SK-N-MC (cell line): ENCODE measurements at regions not wholly inside any gene's neighbourhood (a gene's known extent, or its start where the extent isn't known, plus 50 kb on each side); places are given as distances from the start of the nearest gene placed in this dataset.

Source experiments
- EZH2 ChIP-seq: fragments of 200-600 bp; sonication (generic); IDR thresholded peaks from one replicate; pipeline ENCODE4 v1.6.1; 2017; ENCODE audit warnings: antibody characterized with exemption
- FOXP2 ChIP-seq: optimal IDR thresholded peaks from 2 replicates; pipeline ENCODE3; 2011; ENCODE audit warnings: mild to moderate bottlenecking, moderate library complexity; ENCODE audit not compliant: insufficient read depth; ENCODE audit errors: extremely low read length, control extremely low read depth
- POLR2AphosphoS5 ChIP-seq: IDR thresholded peaks from 2 replicates; pipeline ENCODE4 v1.6.1; 2012; ENCODE audit warnings: mild to moderate bottlenecking, low read depth, low read length, borderline replicate concordance

DNA sequence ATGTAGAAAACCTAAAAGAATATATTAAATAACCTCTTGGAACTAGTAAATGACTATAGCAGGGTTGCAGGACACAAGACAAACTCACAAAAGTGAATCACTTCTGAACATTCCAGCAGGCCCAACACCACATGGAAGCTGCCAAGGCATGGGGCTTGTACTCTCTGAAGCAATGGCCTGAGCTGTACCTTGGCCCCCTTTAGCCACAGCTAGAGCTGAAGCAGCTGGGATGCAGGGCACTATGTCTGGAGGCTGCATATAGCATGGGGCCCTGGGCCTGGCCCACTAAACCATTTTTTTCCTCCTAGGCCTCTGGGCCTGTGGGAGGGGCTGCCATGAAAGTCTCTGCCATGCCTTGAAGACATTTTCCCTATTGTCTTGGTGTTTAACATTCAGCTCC lies 1067.3 kb downstream of the LRFN5 start:
- TF ChIP-seq EZH2 (no peak), POLR2AphosphoS5 (no peak), FOXP2 (no peak)
